HG02759 (cell line): ENCODE measurements at regions not wholly inside any gene's neighbourhood (a gene's known extent, or its start where the extent isn't known, plus 50 kb on each side); places are given as distances from the start of the nearest gene placed in this dataset.

Experiments used
- ATAC-seq: cut with Tn5 transposase; IDR thresholded peaks from one replicate; pipeline ENCODE4 v1.9.1; 2021; ENCODE audit warnings: mild to moderate bottlenecking, moderate library complexity; ENCODE audit not compliant: unreplicated experiment

GRCh38 chr22:23415490-23415851 is 164.6 kb downstream of the IGLL1 start:
- ATAC-seq: no peak

DNA sequence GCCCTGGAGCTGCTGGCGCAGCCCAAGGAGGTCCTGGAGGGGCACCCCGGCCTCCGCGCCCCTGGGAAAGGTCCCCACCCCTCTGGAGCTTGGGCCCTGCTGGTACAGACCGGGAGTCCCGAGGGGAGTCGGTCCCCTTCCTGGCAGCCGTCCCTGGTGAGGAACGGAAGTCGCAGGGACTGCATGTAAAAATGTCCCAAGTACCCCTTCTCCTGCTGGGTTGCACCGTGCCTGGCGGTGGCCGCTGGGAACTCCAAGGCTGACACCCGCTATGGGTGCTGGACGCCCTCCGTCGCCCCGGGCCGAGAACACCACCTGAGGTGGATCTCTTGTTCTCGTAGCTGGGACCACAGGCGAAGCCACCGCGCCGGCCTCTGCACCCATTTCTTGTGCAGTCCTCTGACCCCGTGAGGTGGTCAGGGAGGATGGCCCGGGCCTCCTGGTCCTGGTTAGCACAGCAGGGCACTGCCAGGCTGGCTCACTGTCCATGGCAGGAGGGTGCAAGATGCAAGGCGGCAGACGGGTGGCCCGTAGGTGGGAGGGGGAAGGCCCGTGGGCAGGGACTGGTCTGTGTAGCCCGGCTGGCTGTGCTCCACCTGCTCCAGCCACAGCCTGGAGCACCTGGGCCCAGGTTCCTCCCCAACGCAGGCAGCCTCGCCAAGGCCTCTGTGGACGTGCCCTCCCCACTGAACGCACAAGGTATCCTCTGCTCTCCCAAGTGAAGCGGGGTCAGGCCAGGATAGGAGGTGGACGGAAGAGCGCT is 165.2 kb downstream of the IGLL1 start:
- ATAC-seq: no peak

GRCh38 chr22:23411739-23412138 is 168.4 kb downstream of the IGLL1 start:
- ATAC-seq: no peak

- no peak for ATAC-seq
These were observed 169.7 kb downstream of the IGLL1 start for GRCh38 chr22:23410411-23410810.

GRCh38 chr22:23409976-23410375 is 170.1 kb downstream of the IGLL1 start:
- ATAC-seq: no peak

DNA sequence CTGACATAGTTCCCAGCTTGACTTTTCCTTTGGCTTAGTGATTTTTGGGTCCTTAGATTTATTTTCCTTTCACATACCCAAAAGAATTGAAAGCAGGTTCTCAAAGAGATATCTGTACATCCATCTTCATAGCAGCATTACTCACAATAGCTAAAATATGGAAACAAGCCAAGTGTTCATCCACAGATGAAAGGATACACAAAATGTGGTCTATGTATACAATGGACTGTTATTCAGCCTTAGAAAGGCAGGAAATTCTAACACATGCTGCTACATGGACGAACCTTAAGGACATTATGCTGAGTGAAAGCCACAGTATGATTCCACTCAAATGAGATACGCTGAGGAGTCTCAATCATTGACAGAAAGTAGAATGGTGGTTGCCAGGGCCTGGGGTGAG is 171.8 kb downstream of the IGLL1 start:
- no peak for ATAC-seq

- ATAC-seq: no peak
These were observed 174.7 kb downstream of the IGLL1 start for GRCh38 chr22:23405366-23405851.

- ATAC-seq: no peak
These were observed 175.3 kb downstream of the IGLL1 start for GRCh38 chr22:23404689-23405365.

DNA sequence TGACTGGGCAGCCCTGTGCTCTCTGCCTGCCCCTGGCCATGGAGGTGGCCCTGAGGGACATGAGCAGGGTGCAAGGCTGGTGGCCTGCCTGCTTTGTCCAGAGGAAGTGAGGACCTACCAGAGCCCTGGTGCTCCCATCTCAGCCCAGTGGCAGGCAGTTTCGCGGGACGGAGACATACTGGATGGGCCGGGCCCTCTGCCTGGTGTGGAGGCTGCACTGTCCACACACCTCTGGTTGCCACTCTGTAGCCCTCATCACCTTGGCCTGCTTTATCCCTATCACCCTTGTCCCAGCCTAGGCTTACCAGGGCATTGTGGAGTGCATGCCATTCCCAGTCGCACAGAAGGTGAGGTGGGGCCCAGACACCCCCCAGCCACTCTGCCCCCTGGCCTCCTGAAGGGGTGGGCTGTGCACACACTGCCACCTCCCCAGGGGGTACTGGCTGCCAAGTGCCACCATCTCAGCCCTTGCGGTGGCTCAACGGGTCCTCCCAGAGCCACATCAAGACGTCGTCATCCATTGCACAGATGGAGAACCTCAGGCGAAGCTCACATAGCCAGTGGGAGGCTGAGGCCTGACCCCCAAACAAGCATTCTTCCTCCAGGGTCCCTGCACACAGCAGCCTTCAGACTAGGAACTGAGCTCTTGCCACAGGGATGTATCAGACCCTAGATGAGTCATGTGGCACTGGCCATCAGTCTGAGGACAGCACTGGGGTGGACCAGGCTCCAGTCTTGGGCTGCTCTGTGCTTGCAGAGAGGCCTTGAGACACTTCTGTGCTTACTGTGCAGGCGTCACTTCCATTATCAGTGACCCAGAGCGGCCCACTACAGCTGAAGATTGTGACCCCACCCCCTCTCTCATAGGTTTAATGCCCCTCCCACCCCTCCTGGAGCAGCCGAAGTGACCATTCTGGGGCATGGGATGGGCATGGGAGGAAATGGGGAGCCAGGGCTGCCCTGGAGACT is 176.1 kb downstream of the IGLL1 start:
- ATAC-seq: no peak

- ATAC-seq: no peak
These were observed 176.9 kb downstream of the IGLL1 start for GRCh38 chr22:23403152-23403719.

DNA sequence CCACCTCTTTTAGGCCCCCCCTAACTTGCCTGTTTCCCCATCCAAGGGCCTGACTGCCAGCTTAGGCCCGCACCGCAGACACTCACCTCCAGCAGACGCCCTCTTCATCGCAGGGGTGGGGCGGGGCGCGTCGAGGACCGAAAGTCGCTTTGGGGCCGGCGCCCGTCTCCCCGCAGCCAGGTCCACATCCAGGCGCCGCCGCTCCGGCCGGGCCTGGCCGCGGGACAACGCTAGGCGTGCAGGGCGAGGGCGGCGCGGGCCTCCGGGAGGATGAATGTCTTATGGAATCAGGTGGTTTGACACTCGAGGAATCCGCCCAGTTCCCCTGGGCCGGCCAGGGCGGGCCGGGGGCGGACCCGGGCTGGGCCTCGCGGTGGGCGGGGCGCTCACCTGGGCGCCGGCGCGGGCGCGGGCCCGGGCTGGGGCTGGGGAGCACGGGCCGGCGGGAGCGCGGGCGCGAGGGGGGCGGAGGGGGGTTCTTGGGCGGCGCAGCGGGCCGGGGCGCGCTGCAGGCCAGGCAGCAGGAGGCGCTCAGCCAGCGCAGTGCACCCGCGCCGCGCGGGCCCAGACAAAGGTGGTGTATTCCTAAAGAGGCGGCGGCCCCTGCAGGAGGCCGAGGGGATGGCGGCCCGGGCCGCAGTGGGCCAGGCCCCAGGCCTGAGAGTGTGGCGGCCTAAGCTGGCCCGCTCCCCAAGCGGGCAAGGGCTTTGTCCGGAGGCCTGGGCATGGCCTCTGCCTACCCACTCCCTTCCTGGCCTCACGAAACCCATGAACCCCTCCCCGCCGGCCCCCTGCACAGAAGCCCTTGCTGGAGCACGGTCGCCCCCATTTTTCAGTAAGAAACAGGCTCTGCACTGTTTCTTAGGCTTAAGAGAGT is 177.6 kb downstream of the IGLL1 start:
- peak; percentile 84 for ATAC-seq

- no peak for ATAC-seq
These were observed 178.2 kb downstream of the IGLL1 start for GRCh38 chr22:23401910-23402274.

GRCh38 chr22:23401111-23401909 is 178.8 kb downstream of the IGLL1 start:
- ATAC-seq: no peak

- ATAC-seq: no peak
These were observed 179.7 kb downstream of the IGLL1 start for GRCh38 chr22:23400286-23400981.

GRCh38 chr22:23399367-23400285 is 180.5 kb downstream of the IGLL1 start:
- ATAC-seq: no peak

GRCh38 chr22:23398701-23399366 is 181.3 kb downstream of the IGLL1 start:
- no peak for ATAC-seq
